Neural cell (in vitro differentiated cells): ENCODE measurements at regions not wholly inside any gene's neighbourhood (a gene's known extent, or its start where the extent isn't known, plus 50 kb on each side); places are given as distances from the start of the nearest gene placed in this dataset.

Experiments
- H2AFZ ChIP-seq: fragments of 200-600, 300-800 bp; sonication (generic), shearing (Covaris generic); 2 replicates; pipeline ENCODE4 v1.6.0; 2014; ENCODE audit warnings: low read depth, mild to moderate bottlenecking, antibody characterized with exemption, low read length, moderate library complexity
- H3F3A ChIP-seq: fragments of 200-600 bp; shearing (Covaris generic); 2 replicates; pipeline ENCODE4 v1.6.1; 2016; ENCODE audit warnings: mild to moderate bottlenecking, moderate library complexity, mixed read lengths, antibody characterized with exemption, low read length; ENCODE audit not compliant: insufficient read depth, poor library complexity, severe bottlenecking
- H3K27ac ChIP-seq: fragments of 200-600, 300-800 bp; sonication (generic), shearing (Covaris generic); 2 replicates; pipeline ENCODE4 v1.5.1; 2014; ENCODE audit warnings: mild to moderate bottlenecking, low read length, moderate library complexity
- H3K27me3 ChIP-seq: fragments of 300-800, 200-600 bp; sonication (generic), shearing (Covaris generic); 2 replicates; pipeline ENCODE4 v1.6.0; 2014; ENCODE audit warnings: mild to moderate bottlenecking, low read depth, low read length, moderate library complexity; ENCODE audit not compliant: insufficient read depth
- H3K36me3 ChIP-seq: fragments of 300-800, 200-600 bp; sonication (generic), shearing (Covaris generic); 2 replicates; pipeline ENCODE4 v1.5.1; 2014; ENCODE audit warnings: mild to moderate bottlenecking, antibody characterized with exemption, low read length, moderate library complexity; ENCODE audit not compliant: insufficient read depth
- H3K4me2 ChIP-seq: fragments of 300-800, 200-600 bp; sonication (generic), shearing (Covaris generic); 2 replicates; pipeline ENCODE4 v1.6.0; 2014; ENCODE audit warnings: mild to moderate bottlenecking, low read length
- H3K4me3 ChIP-seq: fragments of 300-800, 200-600 bp; sonication (generic), shearing (Covaris generic); 2 replicates; pipeline ENCODE4 v1.5.1; 2014; ENCODE audit warnings: mild to moderate bottlenecking, low read length, moderate library complexity
- H3K79me2 ChIP-seq: fragments of 200-600 bp; shearing (Covaris generic); replicated peaks from 2 replicates; pipeline ENCODE4 v1.6.0; 2014; ENCODE audit warnings: mild to moderate bottlenecking, low read length, moderate library complexity; ENCODE audit not compliant: insufficient read depth
- H3K9ac ChIP-seq: fragments of 300-800, 200-600 bp; sonication (generic), shearing (Covaris generic); 2 replicates; pipeline ENCODE4 v1.6.1; 2016; ENCODE audit warnings: mild to moderate bottlenecking, low read length, mixed read lengths
- H3K9me2 ChIP-seq: fragments of 200-600 bp; shearing (Covaris generic); 2 replicates; pipeline ENCODE4 v1.6.1; 2016; ENCODE audit warnings: mild to moderate bottlenecking, low read length, mixed read lengths; ENCODE audit not compliant: insufficient read depth
- H3K9me3 ChIP-seq: fragments of 200-600, 300-800 bp; sonication (generic), shearing (Covaris generic); 2 replicates; pipeline ENCODE4 v1.6.1; 2016; ENCODE audit warnings: mild to moderate bottlenecking, mixed run types, low read length, moderate library complexity, mixed read lengths
- H4K20me1 ChIP-seq: fragments of 200-600 bp; shearing (Covaris generic); 2 replicates; pipeline ENCODE4 v1.6.1; 2016; ENCODE audit warnings: mild to moderate bottlenecking, mixed run types; ENCODE audit not compliant: insufficient read depth
- CTCF ChIP-seq: fragments of 450-650 bp; IDR thresholded peaks from 2 replicates; pipeline ENCODE4 v1.5.1; 2014; ENCODE audit warnings: antibody characterized with exemption, mild to moderate bottlenecking, moderate library complexity; ENCODE audit not compliant: poor library complexity, severe bottlenecking
- EP300 ChIP-seq: fragments of 450-650 bp; conservative IDR thresholded peaks from 2 replicates; pipeline ENCODE4 v1.6.1; 2014; ENCODE audit warnings: antibody characterized with exemption, mild to moderate bottlenecking, moderate library complexity; ENCODE audit not compliant: poor library complexity, severe bottlenecking
- EZH2 ChIP-seq: fragments of 200-600, 300-800 bp; shearing (Covaris generic), sonication (generic); IDR thresholded peaks from 2 replicates; pipeline ENCODE4 v1.6.1; 2014; ENCODE audit warnings: antibody characterized with exemption, low read length, borderline replicate concordance, mild to moderate bottlenecking; ENCODE audit not compliant: insufficient read depth, poor library complexity, severe bottlenecking
- MXI1 ChIP-seq: fragments of 450-650 bp; conservative IDR thresholded peaks from 2 replicates; pipeline ENCODE4 v1.6.1; 2014; ENCODE audit warnings: antibody characterized with exemption, mild to moderate bottlenecking; ENCODE audit not compliant: poor library complexity, severe bottlenecking
- POLR2AphosphoS5 ChIP-seq: IDR thresholded peaks from 2 replicates; pipeline ENCODE4 v1.6.1; 2012
- RAD21 ChIP-seq: fragments of 450-650 bp; conservative IDR thresholded peaks from 2 replicates; pipeline ENCODE4 v1.6.1; 2014; ENCODE audit warnings: antibody characterized with exemption, mild to moderate bottlenecking, moderate library complexity
- REST ChIP-seq: IDR thresholded peaks from 2 replicates; pipeline ENCODE4 v1.6.1; 2012; ENCODE audit warnings: borderline replicate concordance
- SMC3 ChIP-seq: fragments of 450-650 bp; conservative IDR thresholded peaks from 2 replicates; pipeline ENCODE4 v1.6.1; 2014; ENCODE audit warnings: antibody characterized with exemption, mild to moderate bottlenecking, moderate library complexity; ENCODE audit not compliant: poor library complexity
- TAF1 ChIP-seq: IDR thresholded peaks from 2 replicates; pipeline ENCODE4 v1.6.1; 2012; ENCODE audit warnings: low read depth

GRCh38 chr9:7388755-7389154, 410.8 kb downstream of the DMAC1 start:
- Histone ChIP-seq H3K9ac (no peak overlapping the region), H3K9me3 (no peaks in the 10 kb centered on the region), H3K27ac (no peak overlapping the region), H3F3A (no peaks in the 10 kb centered on the region), H3K27me3 (no peaks in the 10 kb centered on the region), H3K9me2 (no peaks in the 10 kb centered on the region), H3K79me2 (no peaks in the 10 kb centered on the region), H2AFZ (no peak overlapping the region), H4K20me1 (no peaks in the 10 kb centered on the region), H3K4me2 (no peak overlapping the region), H3K4me3 (no peak overlapping the region), H3K36me3 (no peaks in the 10 kb centered on the region)
- no peak for TF ChIP-seq REST
- TF ChIP-seq CTCF = no peak
- TF ChIP-seq TAF1 = no peak
- TF ChIP-seq SMC3 = no peak
- TF ChIP-seq RAD21 = no peak

- H3K9me3 ChIP-seq = no peaks in the 10 kb centered on the region
- H3K9me2 ChIP-seq = no peaks in the 10 kb centered on the region
Measured at GRCh38 chr9:7387840-7388239, 411.7 kb downstream of the DMAC1 start.

More at GRCh38 chr9:7387840-7388239, 411.7 kb downstream of the DMAC1 start:
- no peak overlapping the region for H3K4me3 ChIP-seq
- no peaks in the 10 kb centered on the region for H3K79me2 ChIP-seq
- H3K27me3 ChIP-seq = no peaks in the 10 kb centered on the region
- no peak overlapping the region for H3K4me2 ChIP-seq
- no peak overlapping the region for H2AFZ ChIP-seq
- TF ChIP-seq POLR2AphosphoS5 (no peak), EP300 (no peak), RAD21 (no peak), CTCF (no peak), MXI1 (no peak), SMC3 (no peak), TAF1 (no peak), REST (no peak), EZH2 (no peak)
- H3F3A ChIP-seq = no peaks in the 10 kb centered on the region
- no peak overlapping the region for H3K27ac ChIP-seq
- no peaks in the 10 kb centered on the region for H4K20me1 ChIP-seq
- H3K9ac ChIP-seq = no peak overlapping the region
- H3K36me3 ChIP-seq = no peaks in the 10 kb centered on the region
